HUES64 (cell line): ENCODE measurements at regions not wholly inside any gene's neighbourhood (a gene's known extent, or its start where the extent isn't known, plus 50 kb on each side); places are given as distances from the start of the nearest gene placed in this dataset.
"Not testable (repeated sequence)": the region's sequence is repeated elsewhere in the genome, so short reads cannot be mapped to it uniquely, and the experiment has no call there.

ENCODE experiments used
- H3K27ac ChIP-seq: 2 replicates; pipeline ENCODE4 v1.7.0; 2013; ENCODE audit warnings: low read depth, low read length, inconsistent platforms
- H3K27me3 ChIP-seq: 2 replicates; pipeline ENCODE4 v1.6.1; 2013; ENCODE audit warnings: mild to moderate bottlenecking, low read length; ENCODE audit not compliant: insufficient read depth
- H3K36me3 ChIP-seq: 2 replicates; pipeline ENCODE4 v1.6.1; 2013; ENCODE audit warnings: mild to moderate bottlenecking, low read length; ENCODE audit not compliant: insufficient read depth
- H3K4me1 ChIP-seq: 2 replicates; pipeline ENCODE4 v1.6.1; 2013; ENCODE audit warnings: mild to moderate bottlenecking, low read length, moderate library complexity; ENCODE audit not compliant: insufficient read depth
- H3K4me3 ChIP-seq: 2 replicates; pipeline ENCODE4 v1.5.1; 2013; ENCODE audit warnings: mild to moderate bottlenecking, low read length, moderate library complexity
- H3K9ac ChIP-seq: 2 replicates; pipeline ENCODE4 v1.6.1; 2013; ENCODE audit warnings: mild to moderate bottlenecking, low read depth, low read length
- H3K9me3 ChIP-seq: 2 replicates; pipeline ENCODE4 v1.6.1; 2013; ENCODE audit warnings: low read depth, low read length; ENCODE audit not compliant: insufficient read depth
- WGBS: fragments of 150-250, 120-280 bp; methylation state at CpG from one replicate; pipeline ENCODE4 v1.1.7; 2013; ENCODE audit warnings: missing lambda C conversion rate; 5-methylcytosine and 5-hydroxymethylcytosine counted together

- WGBS: 24% methylated on average over 4 of the region's 4 CpGs
- Histone ChIP-seq H3K9ac (no peak overlapping the region), H3K27me3 (no peaks in the 10 kb centered on the region), H3K9me3 (no peaks in the 10 kb centered on the region), H3K27ac (no peak overlapping the region), H3K36me3 (no peaks in the 10 kb centered on the region), H3K4me1 (peaks cover 8% of the 10 kb centered on the region; the same call in 1 of the 2 replicates), H3K4me3 (no peak overlapping the region)
Observed at GRCh38 chrX:47302396-47302795, 68.0 kb upstream of the ZNF157 start.

GRCh38 chrX:47306471-47307023 lies 63.8 kb upstream of the ZNF157 start:
- H3K27ac ChIP-seq, H3K4me1 ChIP-seq, H3K27me3 ChIP-seq, H3K9me3 ChIP-seq, H3K9ac ChIP-seq, H3K36me3 ChIP-seq, H3K4me3 ChIP-seq: not testable (repeated sequence)
- 69% methylated on average over 6 of the region's 7 CpGs for WGBS

DNA sequence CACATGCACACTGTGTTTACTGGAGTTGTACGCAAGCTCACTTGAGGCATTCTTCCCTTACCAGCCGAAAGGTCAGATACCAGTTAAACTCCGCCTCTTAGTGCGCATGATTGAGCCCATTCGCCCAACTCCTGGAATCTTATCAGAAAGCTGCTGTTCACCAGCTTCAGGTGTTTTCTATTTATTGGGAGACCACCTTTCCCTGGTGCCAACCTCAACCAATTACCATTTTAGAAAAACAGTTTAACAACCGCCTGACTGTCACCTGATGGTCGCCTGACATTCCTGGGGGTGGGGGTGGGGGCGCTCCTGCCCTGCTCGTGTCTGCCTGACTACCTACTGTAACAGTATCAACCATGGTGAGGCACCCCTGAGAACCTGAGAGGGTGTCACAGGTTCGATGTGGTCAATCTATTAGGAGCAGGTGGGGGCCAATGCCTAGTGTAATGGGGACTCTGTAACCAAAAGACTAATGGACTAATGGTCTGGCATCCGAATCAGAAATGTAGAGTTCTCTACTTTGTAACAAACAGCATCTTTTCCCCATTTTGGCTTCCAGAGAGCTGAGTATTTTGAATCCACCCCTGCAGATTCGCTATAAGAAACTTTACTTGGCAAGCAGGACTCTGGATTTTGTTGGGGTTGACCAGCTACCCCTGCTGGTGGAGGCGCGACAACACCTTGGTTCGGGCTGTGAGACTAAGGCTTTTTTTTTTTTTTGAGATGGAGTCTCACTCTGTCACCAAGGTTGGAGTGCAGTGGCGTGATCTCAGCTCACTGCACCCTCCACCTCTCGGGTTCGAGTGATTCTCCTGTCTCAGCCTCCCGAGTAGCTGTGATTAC lies 58.2 kb upstream of the ZNF157 start:
- Histone ChIP-seq H3K27me3 (no peaks in the 10 kb centered on the region), H3K36me3 (no peaks in the 10 kb centered on the region), H3K9me3 (no peaks in the 10 kb centered on the region), H3K4me1 (peaks cover 18% of the 10 kb centered on the region), H3K9ac (no peak overlapping the region), H3K4me3 (no peak overlapping the region), H3K27ac (peak overlapping the region; percentile 71; the same call in 1 of the 2 replicates)
- WGBS: 41% methylated on average over 18 of the region's 19 CpGs

- Histone ChIP-seq H3K36me3 (no peaks in the 10 kb centered on the region), H3K27ac (no peak overlapping the region), H3K4me1 (peaks cover 18% of the 10 kb centered on the region), H3K9ac (no peak overlapping the region), H3K9me3 (no peaks in the 10 kb centered on the region), H3K4me3 (no peak overlapping the region), H3K27me3 (no peaks in the 10 kb centered on the region)
- WGBS: 74% methylated on average over 4 of the region's 5 CpGs
Observed at GRCh38 chrX:47313056-47313455, 57.3 kb upstream of the ZNF157 start.

DNA sequence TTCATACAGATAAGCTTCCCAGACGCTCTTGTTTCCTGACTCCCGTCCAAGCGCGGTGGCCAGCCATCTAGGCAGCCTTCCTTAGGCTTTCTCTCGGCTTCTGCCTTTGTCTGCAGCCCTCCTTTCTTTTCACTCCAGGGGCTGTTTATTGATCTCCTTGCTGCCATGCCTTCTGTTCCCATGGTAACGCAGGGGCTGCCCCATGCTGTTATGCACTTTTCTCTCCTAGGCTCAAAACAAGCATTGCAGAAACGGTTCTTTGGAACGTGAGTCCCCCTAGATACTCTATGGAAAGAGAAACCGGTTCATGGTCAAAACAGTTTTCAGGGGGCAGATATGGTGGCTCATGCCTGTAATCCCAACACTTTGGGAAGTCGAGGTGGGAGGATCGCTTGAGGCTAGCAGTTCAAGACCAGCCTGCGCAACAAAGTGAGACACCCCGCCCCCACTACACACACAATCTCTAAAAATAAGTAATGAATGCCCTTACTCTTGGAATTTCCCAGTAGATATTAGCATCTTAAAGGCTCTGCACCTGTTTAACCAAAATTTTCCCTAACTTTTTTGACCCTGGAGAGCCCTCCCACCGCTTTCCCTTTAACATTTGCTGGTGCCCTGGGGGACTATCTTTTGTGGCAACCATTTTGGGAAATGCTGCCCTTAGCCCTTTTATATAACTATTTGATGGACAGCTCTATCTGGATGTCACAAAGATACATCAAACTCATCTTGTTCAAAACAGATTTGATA lies 53.9 kb upstream of the ZNF157 start:
- no peaks in the 10 kb centered on the region for H3K36me3 ChIP-seq
- no peaks in the 10 kb centered on the region for H3K9me3 ChIP-seq
- H3K27me3 ChIP-seq: no peaks in the 10 kb centered on the region
- H3K9ac ChIP-seq: peak overlapping the region; percentile 85
- peak overlapping the region; percentile 34; the same call in 1 of the 2 replicates for H3K4me3 ChIP-seq
- peaks cover 18% of the 10 kb centered on the region for H3K4me1 ChIP-seq
- 3% methylated on average over 13 of the region's 14 CpGs for WGBS
- peak overlapping the region; percentile 99 for H3K27ac ChIP-seq
